Activated T-helper 2 cell treated with anti-CD3 and anti-CD28 coated beads, Interferon-gamma antibody, Interleukin-2, Interleukin-4, amounts not matched to agents 10 μg/mL and 5 μg/mL and 100 μg/mL, durations not matched to agents 14 hours and 24 hours and 36 hours (primary cell): ENCODE measurements at regions not wholly inside any gene's neighbourhood (a gene's known extent, or its start where the extent isn't known, plus 50 kb on each side); places are given as distances from the start of the nearest gene placed in this dataset.
"Not testable (repeated sequence)": the region's sequence is repeated elsewhere in the genome, so short reads cannot be mapped to it uniquely, and the experiment has no call there.

Experiments used
- DNase-seq: peaks from one replicate; pipeline ENCODE4 v3.0.0; 2021; ENCODE audit warnings: low spot score
- H3K27ac Mint-ChIP-seq: one replicate; pipeline ENCODE4 v1.8.0; 2021; ENCODE audit warnings: mixed read lengths
- H3K27me3 Mint-ChIP-seq: one replicate; pipeline ENCODE4 v1.8.0; 2021; ENCODE audit warnings: low read depth, mixed read lengths
- H3K36me3 Mint-ChIP-seq: one replicate; pipeline ENCODE4 v1.8.0; 2021; ENCODE audit warnings: low read depth, mixed read lengths
- H3K4me1 Mint-ChIP-seq: one replicate; pipeline ENCODE4 v1.8.0; 2021; ENCODE audit warnings: low read depth, mixed read lengths
- H3K4me3 Mint-ChIP-seq: one replicate; pipeline ENCODE4 v1.8.0; 2021; ENCODE audit warnings: low read depth, mild to moderate bottlenecking, moderate library complexity, mixed read lengths
- H3K9me3 Mint-ChIP-seq: one replicate; pipeline ENCODE4 v1.8.0; 2021; ENCODE audit warnings: mixed read lengths
- intact Hi-C: fragments of 100-400 bp; cut with micrococcal nuclease; formaldehyde crosslinking; loops from one replicate; pipeline ENCODE4 v1.15.1; 2023

DNA sequence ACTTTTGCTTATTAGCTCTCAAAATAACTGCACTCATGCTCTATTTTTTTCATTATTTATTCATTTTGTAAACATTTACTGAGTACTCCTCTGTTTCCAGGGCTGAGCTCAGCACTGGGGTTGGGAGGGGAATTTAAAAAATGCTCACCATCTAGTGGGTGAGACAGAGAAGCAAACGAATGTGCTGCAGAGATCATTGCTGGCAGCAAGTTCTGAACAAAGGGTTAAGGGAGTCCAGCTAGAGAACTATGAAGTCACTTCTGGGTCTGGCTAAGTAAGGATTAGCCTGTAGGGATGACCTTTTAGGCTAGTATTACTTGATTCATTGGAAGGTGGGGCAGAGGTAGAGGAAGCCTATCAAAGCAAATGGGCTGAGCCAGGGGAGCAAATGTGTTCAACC is 99.1 kb upstream of the ZNF644 start:
- H3K27ac Mint-ChIP-seq = no peak overlapping the region
- H3K4me1 Mint-ChIP-seq = peaks cover 17% of the 10 kb centered on the region
- no peaks in the 10 kb centered on the region for H3K36me3 Mint-ChIP-seq
- no peaks in the 10 kb centered on the region for H3K27me3 Mint-ChIP-seq
- DNase-seq = no peak
- H3K4me3 Mint-ChIP-seq = no peak overlapping the region
- intact Hi-C loops = no loop called here
- H3K9me3 Mint-ChIP-seq = no peaks in the 10 kb centered on the region

DNA sequence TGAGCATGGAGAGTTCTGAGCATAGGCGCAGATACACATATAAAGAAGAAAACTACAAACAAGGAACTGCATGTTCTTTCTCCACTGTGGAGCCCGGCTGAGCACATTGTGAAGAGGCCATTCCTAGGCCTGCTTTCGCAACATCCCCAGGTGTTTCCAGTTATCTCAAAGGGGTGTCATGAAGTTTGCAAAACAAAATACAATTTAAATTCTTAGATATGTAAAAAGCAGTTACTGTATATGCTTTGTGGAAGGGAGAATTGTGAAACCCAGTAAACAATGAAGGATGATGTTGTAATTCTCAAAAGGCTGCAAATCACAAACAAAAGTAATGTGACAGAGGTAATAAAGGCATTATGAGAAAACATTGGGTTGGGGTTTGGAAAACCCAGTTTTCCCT is 98.6 kb upstream of the ZNF644 start:
- intact Hi-C loops = no loop called here
- H3K9me3 Mint-ChIP-seq = no peaks in the 10 kb centered on the region
- DNase-seq = no peak
- peaks cover 17% of the 10 kb centered on the region for H3K4me1 Mint-ChIP-seq
- H3K27me3 Mint-ChIP-seq = no peaks in the 10 kb centered on the region
- no peak overlapping the region for H3K4me3 Mint-ChIP-seq
- no peaks in the 10 kb centered on the region for H3K36me3 Mint-ChIP-seq
- no peak overlapping the region for H3K27ac Mint-ChIP-seq

DNA sequence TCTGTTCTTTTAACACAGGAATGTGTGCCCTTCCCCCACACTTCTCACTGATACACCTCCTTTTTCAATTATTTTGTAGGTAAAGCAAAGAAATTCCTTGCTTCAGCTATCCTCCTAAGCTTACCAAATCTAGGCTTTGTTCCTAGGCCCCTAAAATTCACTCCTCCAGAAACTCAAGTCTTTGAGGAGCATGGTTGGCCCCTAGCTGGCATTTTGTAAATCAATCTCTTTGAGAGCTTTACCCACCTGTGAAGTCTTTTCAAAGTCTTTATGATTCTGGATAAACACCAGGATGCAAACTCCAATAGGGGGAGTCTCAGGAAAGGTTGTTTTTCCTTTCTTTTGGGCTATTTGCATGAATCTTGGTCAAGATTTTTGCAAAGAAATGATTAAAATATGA is 82.9 kb upstream of the ZNF644 start:
- H3K9me3 Mint-ChIP-seq = peaks cover 1% of the 10 kb centered on the region
- intact Hi-C loops = no loop called here
- H3K27ac Mint-ChIP-seq = no peak overlapping the region
- DNase-seq = no peak
- H3K4me1 Mint-ChIP-seq = peaks cover 6% of the 10 kb centered on the region
- H3K36me3 Mint-ChIP-seq = no peaks in the 10 kb centered on the region
- no peak overlapping the region for H3K4me3 Mint-ChIP-seq
- peaks cover 6% of the 10 kb centered on the region for H3K27me3 Mint-ChIP-seq

DNA sequence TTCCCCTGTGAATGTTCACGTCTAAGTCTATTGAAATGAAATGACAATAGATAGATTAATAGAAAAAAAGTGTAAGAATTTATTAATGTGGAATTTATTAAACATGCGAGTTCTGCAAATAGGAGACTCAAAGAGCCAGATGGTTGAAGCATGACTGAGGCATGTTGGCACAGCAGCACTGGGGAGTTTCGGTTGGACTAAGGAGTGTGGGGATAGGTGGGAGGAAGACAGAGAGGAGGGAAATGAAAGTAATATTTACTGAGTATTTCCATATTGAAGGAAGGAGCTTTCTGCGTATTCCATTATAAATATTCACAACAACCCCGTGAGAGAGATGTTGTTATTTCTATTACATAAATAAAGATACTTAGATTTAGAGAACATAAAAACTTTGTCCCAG is 79.5 kb upstream of the ZNF644 start:
- Mint-ChIP-seq H3K27ac (no peak overlapping the region), H3K4me3 (no peak overlapping the region), H3K4me1 (peaks cover 6% of the 10 kb centered on the region), H3K27me3 (peaks cover 2% of the 10 kb centered on the region), H3K36me3 (no peaks in the 10 kb centered on the region), H3K9me3 (no peaks in the 10 kb centered on the region)
- intact Hi-C loops = no loop called here
- DNase-seq = no peak

DNA sequence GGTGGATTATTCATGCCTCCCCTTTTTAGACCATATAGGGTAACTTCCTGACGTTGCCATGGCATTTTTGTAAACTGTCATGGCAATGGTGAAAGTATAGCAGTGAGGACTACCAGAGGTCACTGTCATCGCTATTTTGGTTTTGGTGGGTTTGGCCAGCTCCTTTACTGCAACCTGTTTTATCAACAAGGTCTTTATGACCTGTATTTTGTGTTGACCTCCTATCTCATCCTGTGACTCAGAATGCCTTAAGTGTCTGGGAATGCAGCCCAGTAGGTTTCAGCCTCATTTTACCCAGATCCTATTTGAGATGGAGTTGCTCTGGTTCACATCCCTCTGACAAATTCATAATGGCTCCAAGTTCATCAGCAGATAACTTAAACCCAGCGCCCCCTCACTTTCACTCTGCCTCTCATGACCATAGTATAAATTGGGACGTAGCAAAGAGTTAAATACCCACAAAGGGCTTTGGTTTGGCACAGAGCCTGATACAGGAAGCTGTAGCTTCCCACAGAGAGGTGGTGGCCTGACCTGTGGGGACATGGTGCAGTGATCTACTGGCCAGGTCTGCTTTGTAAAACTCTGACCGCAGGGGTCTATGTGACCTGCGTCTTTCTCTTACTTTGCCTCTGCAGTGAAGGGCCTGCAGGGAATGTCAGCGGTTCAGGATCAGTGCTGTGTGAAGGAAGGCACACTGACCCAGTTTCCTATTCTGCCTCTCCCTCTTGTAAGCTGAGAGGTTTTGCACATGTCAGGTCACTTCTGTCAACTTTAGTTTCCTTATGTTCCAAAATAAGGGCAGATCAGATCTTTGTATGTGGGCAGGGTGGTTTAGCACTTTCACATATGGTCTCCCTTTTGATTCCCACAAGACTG is 78.1 kb upstream of the ZNF644 start:
- no peak for DNase-seq
- no peak overlapping the region for H3K4me3 Mint-ChIP-seq

DNA sequence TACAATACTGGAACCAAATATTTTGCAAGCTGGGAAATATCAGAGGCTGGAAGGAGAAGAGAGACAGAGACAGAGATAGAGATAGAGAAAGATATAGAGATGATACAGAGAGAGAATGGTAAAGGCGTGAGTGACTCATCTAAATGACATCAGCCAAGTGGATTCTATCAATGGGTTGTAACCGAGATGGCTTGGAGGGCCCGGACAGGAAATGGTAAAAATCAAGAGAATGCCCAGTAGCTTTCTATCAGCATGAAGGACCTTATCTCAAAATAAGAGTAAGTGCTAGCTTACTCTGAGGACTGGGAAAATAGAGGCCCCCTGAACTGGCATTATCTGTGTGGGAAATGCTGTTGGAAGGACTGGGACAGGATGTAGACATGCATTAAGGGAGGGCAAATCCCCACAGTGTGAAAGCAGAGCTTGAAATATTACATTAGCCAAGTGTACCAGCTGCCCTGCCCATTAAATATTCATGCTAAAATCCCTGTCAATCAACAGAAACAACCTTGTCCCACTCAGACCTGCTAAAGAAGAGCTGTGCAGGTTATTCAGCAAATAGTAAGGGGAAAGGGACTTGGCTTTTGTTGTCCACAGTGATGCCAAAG is 76.6 kb upstream of the ZNF644 start:
- DNase-seq = no peak
- H3K9me3 Mint-ChIP-seq = no peaks in the 10 kb centered on the region
- peaks cover 4% of the 10 kb centered on the region for H3K27me3 Mint-ChIP-seq
- no peak overlapping the region for H3K4me3 Mint-ChIP-seq
- H3K27ac Mint-ChIP-seq = no peak overlapping the region
- H3K4me1 Mint-ChIP-seq = peaks cover 6% of the 10 kb centered on the region
- H3K36me3 Mint-ChIP-seq = no peaks in the 10 kb centered on the region
- intact Hi-C loops = no loop called here

More for the DNA sequence above, 78.1 kb upstream of the ZNF644 start:
- peaks cover 2% of the 10 kb centered on the region for H3K27me3 Mint-ChIP-seq
- peaks cover 6% of the 10 kb centered on the region for H3K4me1 Mint-ChIP-seq
- no peaks in the 10 kb centered on the region for H3K9me3 Mint-ChIP-seq
- intact Hi-C loops = no loop called here
- no peak overlapping the region for H3K27ac Mint-ChIP-seq
- H3K36me3 Mint-ChIP-seq = no peaks in the 10 kb centered on the region

DNA sequence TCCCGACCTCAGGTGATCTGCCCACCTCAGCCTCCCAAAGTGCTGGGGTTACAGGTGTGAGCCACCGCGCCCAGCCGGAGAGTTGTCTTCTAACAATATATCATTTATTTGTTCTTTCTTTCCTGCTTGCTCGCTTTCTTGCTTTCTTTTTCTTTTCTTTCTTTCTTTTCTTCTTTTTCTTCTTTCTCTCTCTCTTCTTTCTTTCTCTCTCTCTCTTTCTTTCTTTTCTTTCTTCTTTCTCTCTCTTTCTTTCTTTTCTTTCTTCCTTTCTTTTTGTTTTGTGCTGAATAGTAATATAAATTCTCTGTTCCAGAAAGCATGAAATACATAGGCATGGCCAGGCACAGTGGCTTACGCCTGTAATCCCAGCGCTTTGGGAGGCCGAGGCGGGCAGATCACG is 73.5 kb upstream of the ZNF644 start:
- H3K36me3 Mint-ChIP-seq, H3K9me3 Mint-ChIP-seq, H3K27ac Mint-ChIP-seq, H3K4me3 Mint-ChIP-seq, H3K4me1 Mint-ChIP-seq, DNase-seq, H3K27me3 Mint-ChIP-seq, intact Hi-C loops: not testable (repeated sequence)

DNA sequence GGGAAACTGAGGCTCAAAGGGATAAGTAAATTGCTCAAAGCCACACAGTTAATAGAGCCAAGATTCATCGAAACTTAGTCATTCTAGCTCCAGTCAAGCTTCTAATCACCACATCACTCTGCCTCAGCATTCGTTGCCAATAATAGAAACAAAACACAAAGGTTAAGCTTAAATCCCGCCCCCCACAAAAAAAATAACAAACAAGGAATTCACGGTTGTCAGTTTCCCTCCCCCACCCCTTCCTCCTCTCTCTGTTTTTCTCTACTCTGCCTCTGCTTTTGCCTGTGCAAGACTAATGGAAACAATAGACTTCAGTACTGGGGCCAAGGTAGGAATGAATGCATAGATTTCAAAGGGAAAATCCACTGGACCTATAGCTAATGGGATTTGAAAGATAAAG is 70.7 kb upstream of the ZNF644 start:
- Mint-ChIP-seq H3K27ac (no peak overlapping the region), H3K27me3 (peaks cover 2% of the 10 kb centered on the region), H3K4me3 (no peak overlapping the region), H3K4me1 (no peaks in the 10 kb centered on the region), H3K36me3 (no peaks in the 10 kb centered on the region), H3K9me3 (no peaks in the 10 kb centered on the region)
- no peak for DNase-seq
- intact Hi-C loops = no loop called here

DNA sequence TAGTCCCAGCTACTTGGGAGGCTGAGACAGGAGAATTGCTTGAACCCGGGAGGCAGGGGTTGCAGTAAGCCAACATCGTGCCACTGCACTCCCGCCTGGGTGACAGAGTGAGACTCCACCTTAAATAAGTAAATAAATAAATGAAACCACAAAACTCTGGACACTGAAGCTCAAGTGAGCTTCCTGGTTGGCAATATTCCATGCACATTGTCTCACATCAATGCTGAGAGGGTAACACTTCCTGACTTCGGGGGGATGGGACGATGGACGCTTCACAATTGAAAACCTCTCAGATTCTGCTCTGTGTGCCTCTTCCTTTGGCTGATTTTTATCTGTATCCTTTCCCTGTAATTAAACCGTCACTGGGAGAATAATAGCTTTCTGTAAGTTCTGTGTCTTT is 70.0 kb upstream of the ZNF644 start:
- Mint-ChIP-seq H3K4me1 (no peaks in the 10 kb centered on the region), H3K27me3 (peaks cover 2% of the 10 kb centered on the region), H3K9me3 (no peaks in the 10 kb centered on the region), H3K27ac (no peak overlapping the region), H3K4me3 (no peak overlapping the region), H3K36me3 (no peaks in the 10 kb centered on the region)
- DNase-seq = no peak
- intact Hi-C loops = no loop called here

DNA sequence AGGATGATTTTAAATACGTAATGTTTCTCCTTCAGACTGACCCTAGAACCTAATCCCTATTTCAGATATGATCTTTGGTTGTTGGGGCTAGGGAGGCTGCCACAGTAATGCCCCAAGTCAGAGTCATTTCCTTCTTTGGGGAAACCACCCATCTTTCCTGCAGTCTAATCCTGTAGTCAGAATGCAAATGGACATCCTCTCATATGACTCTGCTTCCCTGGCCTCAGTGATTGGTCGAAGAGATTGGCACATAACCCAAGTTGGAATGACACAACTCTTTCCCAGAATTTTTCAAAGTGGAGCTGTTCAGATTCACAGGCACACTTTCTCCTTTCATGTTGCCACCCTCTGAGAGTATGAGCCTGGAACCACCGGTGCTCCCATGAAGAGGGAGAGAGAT is 58.8 kb upstream of the ZNF644 start:
- intact Hi-C loops = no loop called here
- no peak overlapping the region for H3K27ac Mint-ChIP-seq
- DNase-seq = no peak
- H3K36me3 Mint-ChIP-seq = no peaks in the 10 kb centered on the region
- H3K4me1 Mint-ChIP-seq = no peaks in the 10 kb centered on the region
- H3K27me3 Mint-ChIP-seq = peaks cover 1% of the 10 kb centered on the region
- H3K9me3 Mint-ChIP-seq = no peaks in the 10 kb centered on the region
- no peak overlapping the region for H3K4me3 Mint-ChIP-seq

DNA sequence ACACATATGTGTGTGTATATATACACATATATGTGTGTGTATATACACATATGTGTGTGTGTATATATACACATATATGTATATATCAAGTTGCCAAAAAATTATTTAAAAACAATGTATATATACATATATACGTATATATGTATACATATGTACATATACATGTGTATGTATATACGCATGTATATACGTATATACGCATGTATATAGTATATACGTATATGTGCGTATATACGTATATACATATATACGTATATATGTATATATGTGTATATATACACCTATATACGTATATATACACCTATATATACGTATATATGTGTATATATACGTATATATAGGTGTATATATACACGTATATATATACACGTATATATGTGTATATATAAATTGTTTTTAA is 57.0 kb upstream of the ZNF644 start:
- no peak for DNase-seq
- Mint-ChIP-seq H3K9me3 (no peaks in the 10 kb centered on the region), H3K27me3 (peaks cover 1% of the 10 kb centered on the region), H3K36me3 (no peaks in the 10 kb centered on the region), H3K4me3 (no peak overlapping the region), H3K4me1 (no peaks in the 10 kb centered on the region), H3K27ac (no peak overlapping the region)
- intact Hi-C loops = no loop called here

DNA sequence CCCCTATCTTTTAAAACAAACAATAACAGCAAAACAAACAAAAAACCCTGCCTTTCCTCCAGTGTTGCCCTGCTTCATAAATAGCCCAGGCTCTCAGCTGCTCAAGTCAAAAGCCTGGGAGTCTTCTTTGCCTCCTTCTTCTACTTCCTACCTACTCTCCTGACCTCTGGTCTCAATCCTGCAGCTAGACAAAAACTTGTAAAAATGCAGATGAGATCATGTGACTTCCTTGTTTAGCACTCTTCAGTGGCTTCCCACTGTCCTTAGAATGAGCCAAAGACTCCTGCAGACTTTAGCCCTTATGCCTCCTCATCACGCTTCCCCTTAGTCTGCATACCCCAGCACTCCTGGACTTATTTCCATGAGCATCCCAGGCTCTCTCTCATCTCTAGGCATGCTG is 55.0 kb upstream of the ZNF644 start:
- Mint-ChIP-seq H3K9me3 (no peaks in the 10 kb centered on the region), H3K27ac (no peak overlapping the region), H3K27me3 (peaks cover 3% of the 10 kb centered on the region), H3K4me3 (no peak overlapping the region), H3K36me3 (no peaks in the 10 kb centered on the region), H3K4me1 (no peaks in the 10 kb centered on the region)
- DNase-seq = no peak
- intact Hi-C loops = no loop called here

DNA sequence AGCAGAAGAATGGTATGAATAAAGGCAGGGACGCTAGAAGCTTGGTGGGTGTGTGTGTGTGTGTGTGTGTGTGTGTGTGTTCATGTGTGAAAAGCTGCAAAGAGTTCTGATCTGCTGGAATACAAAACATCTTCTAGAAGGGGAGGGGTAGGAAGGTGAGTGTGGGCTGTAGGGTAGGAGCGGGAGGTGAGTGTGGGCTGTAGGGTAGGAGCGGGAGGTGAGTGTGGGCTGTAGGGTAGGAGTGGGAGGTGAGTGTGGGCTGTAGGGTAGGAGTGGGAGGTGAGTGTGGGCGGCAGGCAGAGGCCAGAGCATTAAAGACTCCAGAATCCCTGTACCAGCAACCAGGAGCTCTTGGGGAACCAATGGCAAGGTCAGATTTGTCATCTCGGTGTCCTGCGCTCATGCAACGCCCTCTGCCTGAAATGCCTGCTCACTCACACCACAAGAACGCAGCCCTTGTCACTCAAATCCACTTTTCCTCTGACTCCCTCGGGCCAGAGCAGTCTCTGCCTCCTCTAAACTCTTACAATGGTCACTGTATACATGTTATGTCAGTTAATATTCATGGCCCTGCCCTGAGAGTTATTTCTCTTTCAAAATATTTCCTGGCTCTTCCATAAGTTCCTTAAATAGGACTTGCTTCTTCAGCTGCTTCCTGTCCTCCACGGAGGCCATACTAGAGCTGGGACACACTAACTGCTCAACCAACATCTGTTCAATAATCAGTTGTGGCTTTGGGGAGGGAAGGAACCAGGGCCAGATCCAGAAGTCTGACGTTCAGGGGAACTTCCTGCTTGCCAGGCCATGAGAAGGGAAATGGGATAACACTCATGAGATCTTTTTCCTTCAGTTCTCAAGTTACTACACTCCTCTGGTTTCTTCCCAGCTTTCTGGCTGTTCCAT is 53.6 kb upstream of the ZNF644 start:
- DNase-seq = no peak
- Mint-ChIP-seq H3K27ac (no peak overlapping the region), H3K27me3 (peaks cover 2% of the 10 kb centered on the region), H3K4me1 (no peaks in the 10 kb centered on the region), H3K36me3 (no peaks in the 10 kb centered on the region), H3K4me3 (no peak overlapping the region), H3K9me3 (no peaks in the 10 kb centered on the region)
- intact Hi-C loops = no loop called here
